K562 (cell line): ENCODE measurements at regions not wholly inside any gene's neighbourhood (a gene's known extent, or its start where the extent isn't known, plus 50 kb on each side); places are given as distances from the start of the nearest gene placed in this dataset.

ENCODE experiments used
- ATF4 ChIP-seq: fragments of 450-650 bp; formaldehyde crosslinking; IDR thresholded peaks from 2 replicates; pipeline ENCODE4 v1.4.0; 2022; ENCODE audit warnings: mild to moderate bottlenecking, moderate library complexity
- CTCF ChIP-seq, 3 experiments: IDR thresholded peaks in 2 of 3; conservative IDR thresholded peaks in 1 of 3; 2 replicates each; pipeline ENCODE4 v1.5.1; 2011 to 2012; ENCODE audit warnings: low read length in 3 of 3, mild to moderate bottlenecking in 3 of 3, control low read depth in 2 of 3, improper control_type of control experiment in 1 of 3, inconsistent platforms in 1 of 3, low read depth in 1 of 3, mixed read lengths in 1 of 3, moderate library complexity in 1 of 3; ENCODE audit not compliant: insufficient read depth in 2 of 3
- EGR1 ChIP-seq: fragments of 450-650 bp; conservative IDR thresholded peaks from 2 replicates; pipeline ENCODE4 v1.6.1; 2017; ENCODE audit warnings: mild to moderate bottlenecking
- FOXA3 ChIP-seq, 2 experiments: fragments of 450-650 bp in 1 of 2; sonication (generic) in 1 of 2; formaldehyde crosslinking; IDR thresholded peaks in 1 of 2; conservative IDR thresholded peaks in 1 of 2; 2 replicates each; pipeline versions ENCODE4 v1.4.0 to v1.8.0; 2020 to 2022; ENCODE audit warnings: mild to moderate bottlenecking in 2 of 2, missing genetic modification reagents in 1 of 2
- MAX ChIP-seq: sonication (generic); formaldehyde crosslinking; IDR thresholded peaks from 2 replicates; pipeline ENCODE4 v1.9.0; 2022; ENCODE audit warnings: mild to moderate bottlenecking, missing genetic modification reagents
- MYC ChIP-seq, 2 experiments: fragments of 250-450 bp in 1 of 2; sonication (Bioruptor Pico) in 1 of 2; IDR thresholded peaks; 2 replicates each; pipeline versions ENCODE4 v1.5.1 to v1.6.1; 2012 to 2021; ENCODE audit warnings: low read depth in 2 of 2, borderline replicate concordance in 1 of 2, improper control_type of control experiment in 1 of 2, low read length in 1 of 2, mild to moderate bottlenecking in 1 of 2, moderate library complexity in 1 of 2
- NR3C1 ChIP-seq: sonication (generic); formaldehyde crosslinking; IDR thresholded peaks from 2 replicates; pipeline ENCODE4 v1.8.1; 2022; ENCODE audit warnings: missing genetic modification reagents
- PML ChIP-seq: IDR thresholded peaks from 2 replicates; pipeline ENCODE4 v1.6.1; 2012; ENCODE audit warnings: low read length, inconsistent platforms
- SREBF2 ChIP-seq: sonication (generic); formaldehyde crosslinking; IDR thresholded peaks from 2 replicates; pipeline ENCODE4 v1.4.0; 2020; ENCODE audit warnings: mild to moderate bottlenecking, missing genetic modification reagents
- ZNF197 ChIP-seq: fragments of 200-800 bp; sonication (Bioruptor generic); IDR thresholded peaks from 2 replicates; pipeline ENCODE4 v1.6.1; 2016; ENCODE audit warnings: low read depth, missing genetic modification characterization, missing compliant biosample characterization
- ZNF354B ChIP-seq: fragments of 250-450 bp; sonication (Bioruptor Pico); IDR thresholded peaks from 2 replicates; pipeline ENCODE4 v1.4.0; 2020
- TF ChIP-seq, protein P1 (sequence below): IDR thresholded peaks from 2 replicates; pipeline ENCODE4 v1.6.1; 2016; ENCODE audit warnings: missing genetic modification characterization, missing compliant biosample characterization

GRCh38 chr4:13903061-13903460 is 275.5 kb upstream of the BOD1L1 start:
- no peak for TF ChIP-seq CTCF (IDR thresholded peaks at IDR 0.05 in 2 of 3, conservative IDR thresholded peaks at IDR 0.05 in 1 of 3; ENCODE audit: insufficient read depth in 2 of 3, low read depth in 1 of 3, low read length in 3 of 3)
- TF ChIP-seq, protein P1, sequence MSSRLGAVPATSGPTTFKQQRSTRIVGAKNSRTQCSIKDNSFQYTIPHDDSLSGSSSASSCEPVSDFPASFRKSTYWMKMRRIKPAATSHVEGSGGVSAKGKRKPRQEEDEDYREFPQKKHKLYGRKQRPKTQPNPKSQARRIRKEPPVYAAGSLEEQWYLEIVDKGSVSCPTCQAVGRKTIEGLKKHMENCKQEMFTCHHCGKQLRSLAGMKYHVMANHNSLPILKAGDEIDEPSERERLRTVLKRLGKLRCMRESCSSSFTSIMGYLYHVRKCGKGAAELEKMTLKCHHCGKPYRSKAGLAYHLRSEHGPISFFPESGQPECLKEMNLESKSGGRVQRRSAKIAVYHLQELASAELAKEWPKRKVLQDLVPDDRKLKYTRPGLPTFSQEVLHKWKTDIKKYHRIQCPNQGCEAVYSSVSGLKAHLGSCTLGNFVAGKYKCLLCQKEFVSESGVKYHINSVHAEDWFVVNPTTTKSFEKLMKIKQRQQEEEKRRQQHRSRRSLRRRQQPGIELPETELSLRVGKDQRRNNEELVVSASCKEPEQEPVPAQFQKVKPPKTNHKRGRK (tag): no peak
- TF ChIP-seq MYC (IDR thresholded peaks at IDR 0.05; ENCODE audit: low read depth, low read length): no peak
- no peak for TF ChIP-seq MYC (CRISPR knock-in tag; IDR thresholded peaks at IDR 0.05; ENCODE audit: borderline replicate concordance, low read depth)
- TF ChIP-seq FOXA3 (CRISPR knock-in tag; conservative IDR thresholded peaks at IDR 0.05 in 1 of 2, IDR thresholded peaks at IDR 0.05 in 1 of 2): no peak
- no peak for TF ChIP-seq NR3C1 (CRISPR knock-in tag)
- no peak for TF ChIP-seq ZNF197
- no peak for TF ChIP-seq EGR1
- no peak for TF ChIP-seq SREBF2 (CRISPR knock-in tag)
- no peak for TF ChIP-seq ZNF354B (CRISPR knock-in tag)
- no peak for TF ChIP-seq ATF4 (CRISPR knock-in tag)
- no peak for TF ChIP-seq PML
- no peak for TF ChIP-seq MAX (CRISPR knock-in tag)
